ENCODE measurements at regions not wholly inside any gene's neighbourhood (a gene's known extent, or its start where the extent isn't known, plus 50 kb on each side); places are given as distances from the start of the nearest gene placed in this dataset.
"Not testable (repeated sequence)": the region's sequence is repeated elsewhere in the genome, so short reads cannot be mapped to it uniquely, and the experiment has no call there.

DNA sequence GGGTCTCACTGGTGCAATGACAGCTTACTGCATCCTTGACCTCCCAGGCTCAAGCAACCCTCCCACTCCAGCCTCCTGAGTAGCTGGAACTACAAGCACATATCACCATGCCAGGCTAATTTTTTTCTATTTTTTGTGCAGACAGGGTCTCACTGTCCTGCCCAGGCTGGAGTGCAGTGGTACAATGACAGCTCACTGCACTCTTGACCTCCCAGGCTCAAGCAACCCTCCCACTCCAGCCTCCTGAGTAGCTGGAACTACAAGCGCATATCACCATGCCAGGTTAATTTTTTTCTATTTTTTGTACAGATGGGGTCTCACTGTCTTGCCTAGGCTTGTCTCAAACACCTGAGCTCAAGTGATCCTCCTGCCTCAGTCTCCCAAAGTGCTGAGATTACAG, 74.0 kb downstream of the GASK1B start:
- no peak for TF ChIP-seq CTCF (conservative IDR thresholded peaks at IDR 0.05; ENCODE audit: low read depth)
- DNase-seq (ENCODE audit: low spot score): no peak
- POLR2A ChIA-PET (ENCODE audit: low non-redundant PET): no interaction called here
- CTCF ChIA-PET: interaction anchor here (0.6 to 0.9 kb wide), 2 partner anchors 11 to 47 kb away, joined by 3 to 4 read pairs; no protein-coding TSS in a partner anchor
- H3K27ac ChIP-seq: no peak overlapping the region

DNA sequence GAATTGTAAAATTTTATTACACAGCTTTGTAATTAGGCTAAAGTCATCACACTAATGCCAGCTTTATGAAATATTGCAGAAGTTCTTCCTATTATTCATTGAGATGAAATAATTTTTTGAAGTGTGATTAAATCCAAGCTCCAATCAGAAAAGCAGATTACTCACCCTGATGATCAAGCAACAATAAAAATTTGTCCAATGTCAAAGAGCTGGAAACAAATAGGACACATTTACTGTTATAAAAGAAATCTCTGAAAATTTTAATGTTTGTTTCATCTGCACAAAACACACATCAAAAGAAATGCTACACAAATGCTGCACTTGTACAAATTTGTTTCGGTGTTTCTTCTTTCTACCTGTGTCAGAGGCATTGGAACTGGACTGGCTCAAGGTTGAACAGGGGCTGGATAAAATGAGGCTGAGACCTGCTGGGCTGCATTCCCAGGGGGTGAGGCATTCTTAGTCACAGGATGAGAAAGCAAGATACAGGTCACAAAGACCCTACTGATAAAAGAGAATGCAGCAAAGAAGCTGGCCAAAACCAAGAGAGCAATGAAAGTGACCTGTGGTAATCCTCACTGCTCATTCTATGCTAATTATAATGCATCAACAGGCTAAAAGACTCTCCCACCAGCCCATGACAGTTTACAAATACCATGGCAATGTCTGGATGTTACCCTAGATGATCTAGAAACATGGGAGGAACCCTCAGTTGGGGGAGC, 78.3 kb downstream of the GASK1B start:
- no peak for TF ChIP-seq CTCF (conservative IDR thresholded peaks at IDR 0.05; ENCODE audit: low read depth)
- DNase-seq (ENCODE audit: low spot score): peak; percentile 61
- no peak overlapping the region for H3K27ac ChIP-seq
- ChIA-PET CTCF (interaction anchor here (0.7 kb wide), 1 partner anchor 63 kb away, joined by 4 read pairs; no protein-coding TSS in a partner anchor), POLR2A (ENCODE audit: low non-redundant PET) (interaction anchor here (0.7 kb wide), 1 partner anchor 19 kb away, joined by 3 read pairs; no protein-coding TSS in a partner anchor)

DNA sequence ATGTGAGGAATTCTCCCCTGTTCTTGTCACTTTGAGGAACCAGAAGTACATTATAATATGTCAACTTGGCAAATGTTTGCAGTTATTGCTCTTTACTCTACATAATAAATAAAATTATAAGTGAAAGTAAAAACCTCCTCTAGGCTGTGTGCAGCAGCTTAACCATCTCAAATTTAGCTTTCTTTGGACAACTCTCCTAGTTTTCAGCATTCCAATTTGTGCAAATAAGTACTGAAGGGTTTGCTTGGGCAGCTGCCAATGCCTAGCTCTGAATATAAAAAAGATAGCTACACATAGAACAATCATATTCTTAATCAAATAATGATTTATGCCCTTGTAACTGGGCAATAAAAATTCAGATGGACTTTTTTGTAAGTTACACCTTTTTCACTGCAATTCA, 82.5 kb downstream of the GASK1B start:
- CTCF ChIA-PET: no interaction called here
- no peak for TF ChIP-seq CTCF (conservative IDR thresholded peaks at IDR 0.05; ENCODE audit: low read depth)
- H3K27ac ChIP-seq: no peak overlapping the region
- no peak for DNase-seq (ENCODE audit: low spot score)
- POLR2A ChIA-PET (ENCODE audit: low non-redundant PET): no interaction called here

DNA sequence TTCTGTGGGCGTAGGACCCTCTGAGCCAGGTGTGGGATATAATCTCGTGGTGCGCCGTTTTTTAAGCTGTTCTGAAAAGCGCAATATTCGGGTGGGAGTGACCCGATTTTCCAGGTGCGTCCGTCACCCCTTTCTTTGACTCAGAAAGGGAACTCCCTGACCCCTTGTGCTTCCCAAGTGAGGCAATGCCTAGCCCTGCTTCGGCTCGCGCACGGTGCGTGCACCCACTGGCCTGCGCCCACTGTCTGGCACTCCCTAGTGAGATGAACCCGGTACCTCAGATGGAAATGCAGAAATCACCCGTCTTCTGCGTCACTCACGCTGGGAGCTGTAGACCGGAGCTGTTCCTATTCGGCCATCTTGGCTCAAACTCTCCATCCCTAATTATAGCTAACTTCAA, 82.9 kb downstream of the GASK1B start:
- DNase-seq (ENCODE audit: low spot score); POLR2A ChIA-PET (ENCODE audit: low non-redundant PET); H3K27ac ChIP-seq; CTCF ChIA-PET: not testable (repeated sequence)

DNA sequence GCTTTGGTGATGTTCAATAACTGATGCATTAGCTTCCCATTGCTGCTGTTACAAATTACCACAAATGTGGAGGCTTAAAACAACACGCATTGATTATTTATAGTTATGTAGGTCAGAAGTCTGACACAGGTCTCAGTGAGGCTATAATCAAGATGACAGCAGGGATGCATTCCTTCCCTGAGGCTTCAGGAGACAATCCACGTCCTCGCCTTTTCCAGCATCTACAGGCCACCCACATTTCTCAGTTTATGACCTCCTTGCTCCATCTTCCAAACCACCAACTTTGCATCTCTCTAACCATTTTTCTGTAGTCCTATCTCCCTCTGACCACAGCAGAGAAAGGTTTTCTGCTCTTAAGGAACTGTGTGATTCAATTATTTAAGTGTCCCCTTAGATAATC, 92.5 kb downstream of the GASK1B start:
- DNase-seq (ENCODE audit: low spot score): no peak
- POLR2A ChIA-PET (ENCODE audit: low non-redundant PET): no interaction called here
- CTCF ChIA-PET: no interaction called here
- TF ChIP-seq CTCF (conservative IDR thresholded peaks at IDR 0.05; ENCODE audit: low read depth): no peak
- H3K27ac ChIP-seq: no peak overlapping the region

- POLR2A ChIA-PET (ENCODE audit: low non-redundant PET): no interaction called here
Observed at GRCh38 chr4:158079661-158080060, 93.2 kb downstream of the GASK1B start.

More at GRCh38 chr4:158079661-158080060, 93.2 kb downstream of the GASK1B start:
- TF ChIP-seq CTCF (conservative IDR thresholded peaks at IDR 0.05; ENCODE audit: low read depth): no peak
- no peak for DNase-seq (ENCODE audit: low spot score)
- CTCF ChIA-PET: no interaction called here
- H3K27ac ChIP-seq: no peak overlapping the region

Measured in RWPE1 (cell line).